GM21390 (cell line): ENCODE measurements at regions not wholly inside any gene's neighbourhood (a gene's known extent, or its start where the extent isn't known, plus 50 kb on each side); places are given as distances from the start of the nearest gene placed in this dataset.

Experiments used
- ATAC-seq: cut with Tn5 transposase; IDR thresholded peaks from one replicate; pipeline ENCODE4 v1.9.1; 2021; ENCODE audit not compliant: unreplicated experiment

- ATAC-seq: no peak
These were observed 450.9 kb upstream of the CNTNAP2 start for GRCh38 chr7:145665499-145666258.

- no peak for ATAC-seq
These were observed 460.9 kb upstream of the CNTNAP2 start for GRCh38 chr7:145655666-145656065.

GRCh38 chr7:145645135-145645515 lies 471.5 kb upstream of the CNTNAP2 start:
- no peak for ATAC-seq

GRCh38 chr7:145644426-145645134 lies 472.0 kb upstream of the CNTNAP2 start:
- no peak for ATAC-seq

- no peak for ATAC-seq
These were observed 472.6 kb upstream of the CNTNAP2 start for GRCh38 chr7:145643981-145644380.

GRCh38 chr7:145633513-145633912 lies 483.1 kb upstream of the CNTNAP2 start:
- no peak for ATAC-seq

GRCh38 chr7:145624618-145625017 lies 492.0 kb upstream of the CNTNAP2 start:
- no peak for ATAC-seq

GRCh38 chr7:145605963-145606362 lies 510.6 kb upstream of the CNTNAP2 start:
- ATAC-seq: no peak

GRCh38 chr7:145599376-145599775 lies 517.2 kb upstream of the CNTNAP2 start:
- ATAC-seq: no peak

- ATAC-seq: no peak
These were observed 532.2 kb upstream of the CNTNAP2 start for GRCh38 chr7:145584401-145584800.

- ATAC-seq: no peak
These were observed 533.8 kb upstream of the CNTNAP2 start for GRCh38 chr7:145582742-145583303.

GRCh38 chr7:145557805-145558204 lies 558.8 kb upstream of the CNTNAP2 start:
- no peak for ATAC-seq

GRCh38 chr7:145543242-145543641 lies 573.4 kb upstream of the CNTNAP2 start:
- no peak for ATAC-seq

GRCh38 chr7:145539910-145540309 lies 576.7 kb upstream of the CNTNAP2 start:
- ATAC-seq: no peak

GRCh38 chr7:145534301-145534700 lies 582.3 kb upstream of the CNTNAP2 start:
- ATAC-seq: no peak

- ATAC-seq: no peak
These were observed 596.3 kb upstream of the CNTNAP2 start for GRCh38 chr7:145520284-145520683.

GRCh38 chr7:145511004-145511403 lies 605.6 kb upstream of the CNTNAP2 start:
- no peak for ATAC-seq

GRCh38 chr7:145497911-145498525 lies 618.6 kb upstream of the CNTNAP2 start:
- no peak for ATAC-seq

GRCh38 chr7:145490356-145490755 lies 626.2 kb upstream of the CNTNAP2 start:
- ATAC-seq: no peak

GRCh38 chr7:145489609-145490008 lies 627.0 kb upstream of the CNTNAP2 start:
- ATAC-seq: no peak

- ATAC-seq: no peak
These were observed 627.8 kb upstream of the CNTNAP2 start for GRCh38 chr7:145488816-145489215.

GRCh38 chr7:145481985-145482384 lies 634.6 kb upstream of the CNTNAP2 start:
- ATAC-seq: no peak
